ENCODE measurements at regions not wholly inside any gene's neighbourhood (a gene's known extent, or its start where the extent isn't known, plus 50 kb on each side); places are given as distances from the start of the nearest gene placed in this dataset.
A peak's percentile ranks its signal among the peaks of the same experiment; 100 is the strongest.

- peak; percentile 27 for DNase-seq (ENCODE audit: low spot score)
Measured at GRCh38 chr4:175947117-175947722, 118.4 kb upstream of the WDR17 start.

GRCh38 chr4:175951794-175952193, 113.8 kb upstream of the WDR17 start:
- DNase-seq (ENCODE audit: low spot score) = peak; percentile 82

GRCh38 chr4:175953116-175953515, 112.5 kb upstream of the WDR17 start:
- no peak for DNase-seq (ENCODE audit: low spot score)

- no peak for DNase-seq (ENCODE audit: low spot score)
Measured at GRCh38 chr4:175953960-175954521, 111.6 kb upstream of the WDR17 start.

- no peak for DNase-seq (ENCODE audit: low spot score)
Measured at GRCh38 chr4:175954685-175955084, 111.0 kb upstream of the WDR17 start.

- no peak for DNase-seq (ENCODE audit: low spot score)
Measured at GRCh38 chr4:175961604-175962003, 104.0 kb upstream of the WDR17 start.

- no peak for DNase-seq (ENCODE audit: low spot score)
Measured at GRCh38 chr4:175970072-175970471, 95.6 kb upstream of the WDR17 start.

- no peak for DNase-seq (ENCODE audit: low spot score)
Measured at GRCh38 chr4:175970724-175971123, 94.9 kb upstream of the WDR17 start.

GRCh38 chr4:175971388-175972179, 94.1 kb upstream of the WDR17 start:
- DNase-seq (ENCODE audit: low spot score) = no peak

- no peak for DNase-seq (ENCODE audit: low spot score)
Measured at GRCh38 chr4:175973027-175973923, 92.4 kb upstream of the WDR17 start.

GRCh38 chr4:175983636-175984035, 82.0 kb upstream of the WDR17 start:
- no peak for DNase-seq (ENCODE audit: low spot score)

- no peak for DNase-seq (ENCODE audit: low spot score)
Measured at GRCh38 chr4:175986668-175987067, 79.0 kb upstream of the WDR17 start.

- no peak for DNase-seq (ENCODE audit: low spot score)
Measured at GRCh38 chr4:175988511-175988910, 77.1 kb upstream of the WDR17 start.

- no peak for DNase-seq (ENCODE audit: low spot score)
Measured at GRCh38 chr4:175996206-175996605, 69.4 kb upstream of the WDR17 start.

GRCh38 chr4:175997291-175997690, 68.3 kb upstream of the WDR17 start:
- no peak for DNase-seq (ENCODE audit: low spot score)

- DNase-seq (ENCODE audit: low spot score) = peak; percentile 27
Measured at GRCh38 chr4:175998782-175999181, 66.9 kb upstream of the WDR17 start.

- no peak for DNase-seq (ENCODE audit: low spot score)
Measured at GRCh38 chr4:175999944-176000343, 65.7 kb upstream of the WDR17 start.

- peak; percentile 39 for DNase-seq (ENCODE audit: low spot score)
Measured at GRCh38 chr4:176001151-176002006, 64.3 kb upstream of the WDR17 start.

- DNase-seq (ENCODE audit: low spot score) = peak; percentile 28
Measured at GRCh38 chr4:176002007-176002613, 63.5 kb upstream of the WDR17 start.

- no peak for DNase-seq (ENCODE audit: low spot score)
Measured at GRCh38 chr4:176005766-176006165, 59.9 kb upstream of the WDR17 start.

- no peak for DNase-seq (ENCODE audit: low spot score)
Measured at GRCh38 chr4:176009254-176009653, 56.4 kb upstream of the WDR17 start.
